GM12878 (cell line): ENCODE measurements at regions not wholly inside any gene's neighbourhood (a gene's known extent, or its start where the extent isn't known, plus 50 kb on each side); places are given as distances from the start of the nearest gene placed in this dataset.

Source experiments
- ATF3 ChIP-seq: IDR thresholded peaks from 2 replicates; pipeline ENCODE4 v1.6.1; 2011; ENCODE audit warnings: low read depth, mild to moderate bottlenecking, low read length, moderate library complexity, borderline replicate concordance; ENCODE audit errors: extremely low read depth
- BACH1 ChIP-seq: fragments of 450-650 bp; IDR thresholded peaks from 2 replicates; pipeline ENCODE4 v1.6.1; 2017; ENCODE audit warnings: mild to moderate bottlenecking, borderline replicate concordance
- BHLHE40 ChIP-seq, 2 experiments: fragments of 450-650 bp in 1 of 2; IDR thresholded peaks; 2 replicates each; pipeline ENCODE4 v1.6.1; 2011 to 2017; ENCODE audit warnings: low read depth in 2 of 2, borderline replicate concordance in 1 of 2, improper control_type of control experiment in 1 of 2, low read length in 1 of 2, mild to moderate bottlenecking in 1 of 2
- EZH2 ChIP-seq: IDR thresholded peaks from 2 replicates; pipeline ENCODE4 v1.6.1; 2012; ENCODE audit warnings: low read depth, mild to moderate bottlenecking, control low read depth, inconsistent platforms, low read length, borderline replicate concordance; ENCODE audit not compliant: control insufficient read depth
- IKZF2 ChIP-seq, 2 experiments: fragments of 450-650 bp; IDR thresholded peaks; 2 replicates each; pipeline ENCODE4 v1.6.1; 2017; ENCODE audit warnings: mild to moderate bottlenecking in 2 of 2, moderate library complexity in 2 of 2
- MYC ChIP-seq: IDR thresholded peaks from 2 replicates; pipeline ENCODE4 v1.6.1; 2011; ENCODE audit warnings: mild to moderate bottlenecking, low read length, moderate library complexity, inconsistent platforms; ENCODE audit not compliant: insufficient read depth, insufficient replicate concordance, insufficient read length, severe bottlenecking
- NFIC ChIP-seq: IDR thresholded peaks from 2 replicates; pipeline ENCODE4 v1.6.1; 2012; ENCODE audit warnings: low read depth, mild to moderate bottlenecking, inconsistent platforms, low read length, moderate library complexity
- RBBP5 ChIP-seq: fragments of 200-600 bp; sonication (generic); conservative IDR thresholded peaks from 2 replicates; pipeline ENCODE4 v1.6.1; 2016
- SIX5 ChIP-seq: IDR thresholded peaks from 2 replicates; pipeline ENCODE4 v1.6.1; 2011; ENCODE audit warnings: mild to moderate bottlenecking, low read depth, low read length, moderate library complexity; ENCODE audit not compliant: severe bottlenecking
- TAF1 ChIP-seq: IDR thresholded peaks from 2 replicates; pipeline ENCODE4 v1.6.1; 2011; ENCODE audit warnings: mild to moderate bottlenecking, low read depth, low read length, borderline replicate concordance
- TCF7 ChIP-seq: IDR thresholded peaks from 2 replicates; pipeline ENCODE4 v1.6.1; 2014; ENCODE audit warnings: antibody characterized with exemption, borderline replicate concordance
- TF ChIP-seq, protein P1 (sequence below), 3 experiments: IDR thresholded peaks in 2 of 3; conservative IDR thresholded peaks in 1 of 3; 2 replicates each; pipeline ENCODE4 v1.5.1; 2011; ENCODE audit warnings: low read depth in 3 of 3, low read length in 3 of 3, mild to moderate bottlenecking in 3 of 3, control low read depth in 2 of 3, moderate library complexity in 2 of 3, inconsistent platforms in 1 of 3, mixed read lengths in 1 of 3; ENCODE audit not compliant: control insufficient read depth in 2 of 3, insufficient read depth in 1 of 3; ENCODE audit errors: extremely low read depth in 1 of 3
- TF ChIP-seq, protein P2 (sequence below): IDR thresholded peaks from 2 replicates; pipeline ENCODE4 v1.6.1; 2011; ENCODE audit warnings: mild to moderate bottlenecking, low read depth, low read length, moderate library complexity; ENCODE audit not compliant: insufficient replicate concordance

- TF ChIP-seq BHLHE40 (IDR thresholded peaks at IDR 0.05; ENCODE audit: borderline replicate concordance in 1 of 2, low read depth in 2 of 2, low read length in 1 of 2) (no peak), NFIC (no peak), TAF1 (no peak), EZH2 (no peak), ATF3 (no peak), MYC (no peak), TCF7 (no peak), IKZF2 (IDR thresholded peaks at IDR 0.05) (no peak), RBBP5 (no peak), SIX5 (no peak), BACH1 (no peak)
- TF ChIP-seq, protein P1, sequence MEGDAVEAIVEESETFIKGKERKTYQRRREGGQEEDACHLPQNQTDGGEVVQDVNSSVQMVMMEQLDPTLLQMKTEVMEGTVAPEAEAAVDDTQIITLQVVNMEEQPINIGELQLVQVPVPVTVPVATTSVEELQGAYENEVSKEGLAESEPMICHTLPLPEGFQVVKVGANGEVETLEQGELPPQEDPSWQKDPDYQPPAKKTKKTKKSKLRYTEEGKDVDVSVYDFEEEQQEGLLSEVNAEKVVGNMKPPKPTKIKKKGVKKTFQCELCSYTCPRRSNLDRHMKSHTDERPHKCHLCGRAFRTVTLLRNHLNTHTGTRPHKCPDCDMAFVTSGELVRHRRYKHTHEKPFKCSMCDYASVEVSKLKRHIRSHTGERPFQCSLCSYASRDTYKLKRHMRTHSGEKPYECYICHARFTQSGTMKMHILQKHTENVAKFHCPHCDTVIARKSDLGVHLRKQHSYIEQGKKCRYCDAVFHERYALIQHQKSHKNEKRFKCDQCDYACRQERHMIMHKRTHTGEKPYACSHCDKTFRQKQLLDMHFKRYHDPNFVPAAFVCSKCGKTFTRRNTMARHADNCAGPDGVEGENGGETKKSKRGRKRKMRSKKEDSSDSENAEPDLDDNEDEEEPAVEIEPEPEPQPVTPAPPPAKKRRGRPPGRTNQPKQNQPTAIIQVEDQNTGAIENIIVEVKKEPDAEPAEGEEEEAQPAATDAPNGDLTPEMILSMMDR (IDR thresholded peaks at IDR 0.05 in 2 of 3, conservative IDR thresholded peaks at IDR 0.05 in 1 of 3; ENCODE audit: control insufficient read depth in 2 of 3, extremely low read depth in 1 of 3, insufficient read depth in 1 of 3, low read depth in 3 of 3, low read length in 3 of 3), result no peak
- TF ChIP-seq, protein P2, sequence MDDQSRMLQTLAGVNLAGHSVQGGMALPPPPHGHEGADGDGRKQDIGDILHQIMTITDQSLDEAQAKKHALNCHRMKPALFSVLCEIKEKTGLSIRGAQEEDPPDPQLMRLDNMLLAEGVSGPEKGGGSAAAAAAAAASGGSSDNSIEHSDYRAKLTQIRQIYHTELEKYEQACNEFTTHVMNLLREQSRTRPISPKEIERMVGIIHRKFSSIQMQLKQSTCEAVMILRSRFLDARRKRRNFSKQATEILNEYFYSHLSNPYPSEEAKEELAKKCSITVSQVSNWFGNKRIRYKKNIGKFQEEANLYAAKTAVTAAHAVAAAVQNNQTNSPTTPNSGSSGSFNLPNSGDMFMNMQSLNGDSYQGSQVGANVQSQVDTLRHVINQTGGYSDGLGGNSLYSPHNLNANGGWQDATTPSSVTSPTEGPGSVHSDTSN, result no peak
Observed at GRCh38 chrX:55149242-55149641, 60.4 kb downstream of the PAGE2 start.
